ENCODE measurements at regions not wholly inside any gene's neighbourhood (a gene's known extent, or its start where the extent isn't known, plus 50 kb on each side); places are given as distances from the start of the nearest gene placed in this dataset.

GRCh38 chr2:104641786-104642185 lies 212.1 kb upstream of the POU3F3 start:
- DNase-seq, result no peak

- DNase-seq, result no peak
Measured at GRCh38 chr2:104648376-104648775, 205.5 kb upstream of the POU3F3 start.

DNA sequence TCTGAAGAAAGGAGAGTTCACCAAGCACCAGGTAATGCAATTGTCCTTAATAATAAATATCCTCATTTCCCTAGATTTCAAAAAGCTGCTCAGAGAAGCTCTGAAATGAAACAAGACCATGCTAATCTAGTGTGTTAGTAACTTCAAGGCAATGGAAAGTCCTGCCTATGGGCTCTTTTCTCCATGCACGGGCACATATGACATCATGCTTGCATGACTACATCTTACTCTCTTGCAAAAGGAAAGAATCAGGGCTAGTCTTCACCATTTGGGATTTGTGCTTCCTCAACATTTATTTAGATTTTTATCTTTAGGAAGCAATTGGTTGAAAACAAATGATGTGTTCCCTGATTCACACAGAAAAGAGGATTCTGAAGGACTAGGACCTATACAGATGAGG lies 204.0 kb upstream of the POU3F3 start:
- no peak for DNase-seq

- DNase-seq, result no peak
Measured at GRCh38 chr2:104650405-104650996, 203.4 kb upstream of the POU3F3 start.

- no peak for DNase-seq
Measured at GRCh38 chr2:104654811-104655210, 199.1 kb upstream of the POU3F3 start.

DNA sequence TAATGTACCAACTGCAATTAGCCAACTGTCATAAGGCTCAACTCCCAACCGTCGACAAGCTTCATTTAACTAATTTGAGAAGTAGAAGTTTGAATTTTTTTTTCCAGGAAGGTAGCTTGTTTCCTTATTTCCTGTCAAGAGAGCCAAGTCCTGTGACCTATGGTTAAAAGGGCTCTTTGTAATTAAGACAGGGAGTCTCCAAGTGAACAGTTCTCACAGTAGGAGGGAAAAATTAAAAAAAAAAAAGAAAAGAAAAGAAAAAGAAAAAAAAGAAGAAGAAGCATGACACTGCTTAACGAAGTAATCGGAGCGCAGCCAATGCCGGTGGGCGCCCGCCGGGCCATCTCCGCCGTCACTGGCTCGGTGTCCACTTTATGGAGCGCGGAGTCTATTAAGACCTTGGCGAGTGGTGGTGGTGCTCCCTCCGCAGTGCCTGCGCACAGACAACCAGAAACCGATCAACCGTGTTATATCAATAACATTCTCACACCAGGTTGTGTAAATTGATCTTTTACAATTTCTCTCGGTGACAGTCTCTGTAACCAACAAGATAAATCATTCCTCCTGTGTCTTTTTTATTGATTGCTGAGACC lies 197.2 kb upstream of the POU3F3 start:
- DNase-seq, result no peak

GRCh38 chr2:104658144-104658835 lies 195.6 kb upstream of the POU3F3 start:
- peak; percentile 21 for DNase-seq

GRCh38 chr2:104658904-104659591 lies 194.9 kb upstream of the POU3F3 start:
- peak; percentile 6 for DNase-seq

DNA sequence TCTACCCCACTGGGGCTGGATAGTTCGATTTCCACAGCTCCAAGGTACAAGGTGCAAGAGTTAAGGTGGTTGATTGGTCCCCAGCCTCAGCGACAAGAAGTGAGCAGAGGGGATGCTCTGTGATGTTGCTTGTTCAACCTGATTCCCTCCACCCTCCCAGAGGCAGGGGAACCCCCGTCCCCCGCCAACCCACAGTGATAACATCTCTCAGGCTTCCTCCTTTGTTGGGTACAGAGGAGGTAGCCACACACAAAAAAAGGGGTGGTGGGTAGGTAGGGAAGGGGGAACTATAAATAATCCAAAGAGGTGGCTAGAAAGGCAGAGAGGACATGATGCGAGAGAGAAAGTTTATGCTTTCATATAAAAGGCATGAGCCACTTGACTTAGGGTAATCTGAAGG lies 192.9 kb upstream of the POU3F3 start:
- DNase-seq, result no peak

- no peak for DNase-seq
Measured at GRCh38 chr2:104664672-104665071, 189.2 kb upstream of the POU3F3 start.

- no peak for DNase-seq
Measured at GRCh38 chr2:104668631-104669030, 185.3 kb upstream of the POU3F3 start.

- no peak for DNase-seq
Measured at GRCh38 chr2:104673225-104673624, 180.7 kb upstream of the POU3F3 start.

DNA sequence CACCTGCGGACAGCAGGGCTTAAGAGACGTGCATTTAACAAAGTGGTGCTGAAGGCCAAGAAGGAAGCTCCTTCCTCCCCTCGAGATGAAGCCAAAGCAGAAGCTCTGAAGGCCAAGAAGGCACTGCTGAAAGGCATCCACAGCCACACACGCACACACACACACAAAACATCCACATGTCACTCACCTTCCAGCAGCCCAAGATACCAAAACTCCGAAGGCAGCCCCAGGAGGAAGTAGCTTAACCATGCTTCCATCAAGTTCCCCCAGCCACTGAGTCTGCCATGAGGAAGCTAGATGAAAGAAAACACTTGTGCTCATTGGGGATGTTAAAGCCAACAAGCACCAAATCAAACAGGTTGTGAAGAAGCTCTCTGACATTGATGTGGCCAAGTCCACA lies 175.7 kb upstream of the POU3F3 start:
- DNase-seq, result no peak

- DNase-seq, result no peak
Measured at GRCh38 chr2:104685591-104685990, 168.3 kb upstream of the POU3F3 start.

DNA sequence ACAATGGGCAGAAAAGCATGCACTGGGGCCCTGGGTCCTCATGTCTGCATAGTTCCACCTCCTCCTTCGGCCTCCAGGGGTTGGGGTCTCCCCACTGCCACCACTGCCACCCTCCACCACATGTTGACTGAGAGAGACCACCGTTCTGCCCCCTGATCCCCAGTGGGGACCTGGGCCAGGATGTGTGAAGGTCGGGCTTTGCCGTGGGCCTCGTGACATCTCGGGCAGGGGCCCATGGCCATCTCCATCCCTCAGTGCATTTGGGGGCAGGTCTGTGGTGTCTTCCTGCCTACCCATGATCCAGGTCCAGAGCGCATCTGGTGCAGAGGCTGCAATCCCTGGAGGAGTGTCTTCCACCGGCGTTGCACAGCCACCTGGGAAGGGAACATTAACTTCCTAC lies 166.8 kb upstream of the POU3F3 start:
- no peak for DNase-seq

DNA sequence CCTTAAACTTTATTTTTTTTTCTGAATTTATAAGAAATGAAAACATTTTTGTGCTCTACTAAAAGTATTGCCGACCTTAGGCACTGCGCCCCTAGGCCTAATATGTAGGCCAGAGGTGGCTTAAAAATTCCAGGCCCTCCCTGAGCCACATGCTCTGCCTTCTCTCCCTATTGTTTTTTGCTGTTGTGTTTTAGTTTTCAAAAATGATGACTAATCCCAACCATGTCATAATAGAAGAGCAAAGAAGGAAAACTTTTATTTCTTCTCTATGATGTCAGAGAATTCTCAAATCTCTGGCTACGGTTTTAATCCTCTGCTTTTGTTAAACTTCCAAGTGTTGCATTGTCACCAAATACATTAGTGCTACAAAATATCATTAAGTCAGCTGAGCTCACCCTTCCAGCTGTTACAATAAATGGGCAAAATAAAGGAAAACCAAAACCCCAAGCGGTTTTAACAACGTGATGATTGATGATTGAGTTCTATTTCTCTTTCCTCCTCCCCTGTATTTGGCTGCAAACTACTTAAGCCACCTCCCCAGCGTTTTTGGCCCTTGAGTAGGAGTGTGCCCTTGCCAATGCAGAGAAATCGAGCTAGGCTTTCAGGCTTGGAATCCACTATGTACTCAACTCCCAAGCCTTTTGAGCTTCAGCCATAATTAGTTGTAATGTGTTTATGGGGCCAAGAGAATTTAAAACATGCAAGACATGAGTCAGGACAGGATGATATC lies 163.5 kb upstream of the POU3F3 start:
- peak; percentile 7 for DNase-seq

GRCh38 chr2:104698276-104698675 lies 155.6 kb upstream of the POU3F3 start:
- no peak for DNase-seq

- no peak for DNase-seq
Measured at GRCh38 chr2:104701411-104701911, 152.5 kb upstream of the POU3F3 start.

DNA sequence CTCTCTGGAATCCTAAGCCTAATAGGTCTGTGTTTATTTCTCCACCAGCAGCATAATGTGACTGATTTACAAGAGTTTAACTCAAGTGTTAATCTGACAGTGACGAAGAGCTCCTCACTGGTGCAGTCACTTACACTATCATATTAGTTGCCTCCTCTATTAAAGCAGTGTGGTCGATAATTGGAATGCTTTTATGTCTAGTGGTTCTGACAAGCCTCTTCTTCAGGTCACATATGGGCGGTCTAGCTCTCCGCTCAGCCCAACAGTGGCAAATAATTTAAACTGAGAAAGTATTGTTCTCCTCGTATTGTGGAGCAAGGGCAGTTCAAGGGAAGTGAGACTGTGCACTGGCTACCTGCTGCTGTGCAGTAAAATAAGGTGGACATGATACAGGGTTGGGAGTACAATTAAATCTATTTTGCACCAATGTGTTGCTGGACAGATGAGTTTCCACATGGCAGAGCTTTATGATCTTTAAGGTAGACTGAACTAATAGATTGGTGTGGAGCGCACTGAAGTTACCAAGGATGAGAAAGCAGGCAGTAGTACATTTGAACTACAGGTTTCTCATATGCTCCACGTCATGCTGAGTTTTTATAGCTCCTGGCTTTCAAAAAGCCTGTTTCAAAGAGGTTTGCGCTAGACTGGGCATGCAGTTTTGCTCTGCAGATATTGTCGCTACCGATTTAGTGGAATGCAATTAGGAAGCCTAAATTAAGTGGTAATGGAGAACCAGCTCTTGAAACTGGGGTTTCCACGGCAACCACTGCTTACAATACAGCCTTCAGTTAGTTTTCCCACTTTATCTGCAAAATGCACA lies 151.7 kb upstream of the POU3F3 start:
- DNase-seq, result no peak

DNA sequence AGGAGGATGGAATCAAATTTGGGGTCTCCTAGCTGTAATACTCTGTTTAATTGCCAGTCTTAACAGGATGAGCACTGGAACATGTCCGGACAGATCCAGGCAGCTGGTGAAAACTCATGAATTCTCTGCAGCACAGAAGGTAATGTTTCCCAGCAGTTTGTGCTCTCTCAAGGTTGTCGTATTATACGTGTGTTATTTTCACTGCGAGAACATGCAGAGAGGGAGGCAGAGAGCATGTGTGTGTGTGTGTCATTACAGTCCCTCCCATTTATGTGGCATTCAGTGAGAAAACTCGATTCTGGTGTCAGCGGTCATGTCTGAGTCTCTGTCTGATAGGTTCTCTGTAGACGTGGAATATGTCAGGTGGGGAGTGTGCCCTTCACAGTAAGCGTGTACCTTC lies 150.2 kb upstream of the POU3F3 start:
- no peak for DNase-seq

DNA sequence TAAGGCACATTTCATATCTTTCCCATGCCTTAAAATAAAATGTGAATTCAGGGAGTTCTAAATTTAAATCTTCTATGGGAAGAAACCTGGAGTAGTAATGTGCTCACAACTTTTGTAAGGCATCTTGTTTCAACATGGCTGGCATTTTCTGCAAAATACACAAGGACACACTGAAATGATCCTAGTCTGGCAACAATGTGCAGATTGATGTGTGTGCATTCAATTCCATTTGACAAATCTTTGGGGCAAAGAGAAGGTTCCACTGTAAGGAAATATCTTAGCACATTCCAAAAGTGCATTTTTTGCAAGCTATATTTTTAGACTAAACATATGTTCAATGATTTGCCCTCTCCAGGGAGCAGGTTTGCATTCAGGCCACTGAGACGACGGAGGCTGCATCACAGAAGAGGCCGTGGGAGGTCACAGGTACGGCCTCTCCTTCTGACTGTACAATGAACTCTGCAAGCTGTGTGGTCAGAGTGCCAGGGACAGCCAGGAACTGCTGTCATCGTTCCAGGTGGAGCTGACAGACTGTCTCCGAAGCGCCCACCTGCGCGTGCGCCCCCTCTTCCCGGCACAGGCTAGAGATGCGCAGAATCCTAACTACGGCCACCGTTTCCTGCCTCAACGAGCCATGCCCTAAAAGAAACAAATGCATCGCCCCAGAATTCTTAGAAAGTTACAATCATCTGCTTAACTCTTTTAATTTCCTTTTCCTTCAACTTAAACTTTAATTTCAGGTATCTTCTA lies 149.2 kb upstream of the POU3F3 start:
- DNase-seq, result no peak

Data from fibroblast of skin of scalp (primary cell).